ENCODE measurements at regions not wholly inside any gene's neighbourhood (a gene's known extent, or its start where the extent isn't known, plus 50 kb on each side); places are given as distances from the start of the nearest gene placed in this dataset.

GRCh38 chr1:98251497-98251896 is 330.7 kb upstream of the DPYD start:
- intact Hi-C loops (cut with DNase I) = no loop called here
- DNase-seq = no peak

GRCh38 chr1:98232678-98233077 is 311.8 kb upstream of the DPYD start:
- TF ChIP-seq, protein P1, sequence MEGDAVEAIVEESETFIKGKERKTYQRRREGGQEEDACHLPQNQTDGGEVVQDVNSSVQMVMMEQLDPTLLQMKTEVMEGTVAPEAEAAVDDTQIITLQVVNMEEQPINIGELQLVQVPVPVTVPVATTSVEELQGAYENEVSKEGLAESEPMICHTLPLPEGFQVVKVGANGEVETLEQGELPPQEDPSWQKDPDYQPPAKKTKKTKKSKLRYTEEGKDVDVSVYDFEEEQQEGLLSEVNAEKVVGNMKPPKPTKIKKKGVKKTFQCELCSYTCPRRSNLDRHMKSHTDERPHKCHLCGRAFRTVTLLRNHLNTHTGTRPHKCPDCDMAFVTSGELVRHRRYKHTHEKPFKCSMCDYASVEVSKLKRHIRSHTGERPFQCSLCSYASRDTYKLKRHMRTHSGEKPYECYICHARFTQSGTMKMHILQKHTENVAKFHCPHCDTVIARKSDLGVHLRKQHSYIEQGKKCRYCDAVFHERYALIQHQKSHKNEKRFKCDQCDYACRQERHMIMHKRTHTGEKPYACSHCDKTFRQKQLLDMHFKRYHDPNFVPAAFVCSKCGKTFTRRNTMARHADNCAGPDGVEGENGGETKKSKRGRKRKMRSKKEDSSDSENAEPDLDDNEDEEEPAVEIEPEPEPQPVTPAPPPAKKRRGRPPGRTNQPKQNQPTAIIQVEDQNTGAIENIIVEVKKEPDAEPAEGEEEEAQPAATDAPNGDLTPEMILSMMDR (IDR thresholded peaks at IDR 0.05) = no peak
- intact Hi-C loops (cut with DNase I) = no loop called here
- 34 to 76% (median 58%) methylated on average over 2 to 3 of the region's 3 CpGs for WGBS, 4 donors

More at GRCh38 chr1:98251497-98251896, 330.7 kb upstream of the DPYD start:
- Histone ChIP-seq H3K36me3 (replicated peaks in 1 of 2) (no peaks in the 10 kb centered on the region), H3K9me3 (replicated peaks in 1 of 3) (no peaks in the 10 kb centered on the region), H3K27me3 (no peaks in the 10 kb centered on the region), H3K4me1 (replicated peaks in 1 of 2) (no peaks in the 10 kb centered on the region), H3K4me3 (no peak overlapping the region), H3K27ac (no peak overlapping the region)
- no peak for TF ChIP-seq POLR2A (IDR thresholded peaks at IDR 0.05)
- TF ChIP-seq, protein P1 (IDR thresholded peaks at IDR 0.05) = no peak
- 78 to 100% (median 89%) methylated on average over 1 to 2 of the region's 2 CpGs for WGBS, 4 donors

DNA sequence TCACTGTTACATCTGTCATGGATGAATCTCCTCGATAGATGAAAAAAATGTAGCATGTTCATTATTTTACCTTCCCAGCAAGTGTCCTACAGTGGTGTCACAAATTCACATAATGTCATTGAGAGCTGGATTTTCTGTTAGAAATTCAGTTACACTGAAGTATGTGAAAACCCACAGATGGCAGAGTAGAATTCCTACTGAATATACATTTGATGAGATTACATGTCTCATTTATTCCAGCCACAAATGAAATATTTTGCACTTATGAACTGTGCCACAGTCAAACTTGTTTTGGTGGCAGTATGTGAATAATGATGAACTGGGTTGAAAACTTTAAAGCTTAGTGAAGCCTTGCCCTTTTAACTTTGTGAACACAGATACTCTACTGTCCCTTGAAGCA is 301.9 kb upstream of the DPYD start:
- no peak for TF ChIP-seq POLR2A (IDR thresholded peaks at IDR 0.05)
- TF ChIP-seq, protein P1 (IDR thresholded peaks at IDR 0.05) = no peak
- H3K4me1 ChIP-seq (replicated peaks in 1 of 2) = no peaks in the 10 kb centered on the region
- intact Hi-C loops (cut with DNase I) = no loop called here
- no peaks in the 10 kb centered on the region for H3K27me3 ChIP-seq
- H3K4me3 ChIP-seq = no peak overlapping the region
- no peaks in the 10 kb centered on the region for H3K36me3 ChIP-seq (replicated peaks in 1 of 2)
- no peak for DNase-seq
- H3K27ac ChIP-seq = no peak overlapping the region
- no peaks in the 10 kb centered on the region for H3K9me3 ChIP-seq (replicated peaks in 1 of 3)
- 68 to 84% (median 75%) methylated on average over 1 of the region's 1 CpG for WGBS, 4 donors

More at GRCh38 chr1:98232678-98233077, 311.8 kb upstream of the DPYD start:
- no peaks in the 10 kb centered on the region for H3K4me1 ChIP-seq (replicated peaks in 1 of 2)
- no peaks in the 10 kb centered on the region for H3K36me3 ChIP-seq (replicated peaks in 1 of 2)
- no peaks in the 10 kb centered on the region for H3K9me3 ChIP-seq (replicated peaks in 1 of 3)
- H3K27me3 ChIP-seq = no peaks in the 10 kb centered on the region
- no peak overlapping the region for H3K4me3 ChIP-seq
- DNase-seq = no peak
- H3K27ac ChIP-seq = no peak overlapping the region

GRCh38 chr1:98221923-98222322 is 301.1 kb upstream of the DPYD start:
- 70 to 80% (median 76%) methylated on average over 3 of the region's 3 CpGs for WGBS, 4 donors
- no peaks in the 10 kb centered on the region for H3K4me1 ChIP-seq (replicated peaks in 1 of 2)
- H3K27ac ChIP-seq = no peak overlapping the region
- H3K9me3 ChIP-seq (replicated peaks in 1 of 3) = no peaks in the 10 kb centered on the region
- intact Hi-C loops (cut with DNase I) = no loop called here
- no peaks in the 10 kb centered on the region for H3K36me3 ChIP-seq (replicated peaks in 1 of 2)
- H3K4me3 ChIP-seq = no peak overlapping the region
- no peak for DNase-seq
- no peak for TF ChIP-seq POLR2A (IDR thresholded peaks at IDR 0.05)
- TF ChIP-seq, protein P1 (IDR thresholded peaks at IDR 0.05) = no peak
- no peaks in the 10 kb centered on the region for H3K27me3 ChIP-seq

All from adrenal gland (tissue), 9 donors.